Left colon (tissue), 2 donors: ENCODE measurements at regions not wholly inside any gene's neighbourhood (a gene's known extent, or its start where the extent isn't known, plus 50 kb on each side); places are given as distances from the start of the nearest gene placed in this dataset.

ENCODE experiments used
- ATAC-seq: fragments of 200-7000 bp; cut with Tn5 transposase; one replicate; pipeline ENCODE4 v1.9.1; 2020; ENCODE audit warnings: mild to moderate bottlenecking, moderate library complexity
- DNase-seq, 2 donors: peaks; one replicate each; pipeline ENCODE4 v3.0.0-alpha.2; 2020
- intact Hi-C, 2 donors: fragments of 100-400 bp; cut with DNase I in 1 of 2; cut with micrococcal nuclease in 1 of 2; formaldehyde crosslinking; loops; one replicate each; pipeline versions ENCODE4 v1.11.2 to v1.14.0; 2022; cut with DNase I, micrococcal nuclease
- donor health status: DM: no; HTN: no; CAD: no.
- donor health status: DM: yes; HTN: yes; CAD: no.

DNA sequence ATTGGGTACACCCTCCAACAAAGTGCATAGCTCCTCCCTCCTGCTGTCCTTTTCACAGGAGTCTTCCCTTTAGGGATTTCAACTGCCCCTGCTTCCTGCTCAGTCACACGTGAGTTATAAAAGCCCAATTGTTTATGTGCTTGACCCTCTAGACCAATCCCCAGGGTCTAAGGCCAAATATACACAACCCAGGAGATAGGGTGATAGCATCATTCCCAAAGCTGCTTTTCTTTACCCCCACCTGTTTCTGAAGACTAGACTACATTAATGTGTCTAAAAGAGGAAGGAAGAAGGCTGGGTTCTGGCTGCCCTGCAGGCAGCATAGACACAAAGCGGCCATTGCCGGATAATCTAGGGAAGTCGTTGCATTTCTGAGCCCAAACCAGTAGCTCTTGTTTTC is 526.7 kb upstream of the FRG1 start:
- intact Hi-C loops = no loop called here

DNA sequence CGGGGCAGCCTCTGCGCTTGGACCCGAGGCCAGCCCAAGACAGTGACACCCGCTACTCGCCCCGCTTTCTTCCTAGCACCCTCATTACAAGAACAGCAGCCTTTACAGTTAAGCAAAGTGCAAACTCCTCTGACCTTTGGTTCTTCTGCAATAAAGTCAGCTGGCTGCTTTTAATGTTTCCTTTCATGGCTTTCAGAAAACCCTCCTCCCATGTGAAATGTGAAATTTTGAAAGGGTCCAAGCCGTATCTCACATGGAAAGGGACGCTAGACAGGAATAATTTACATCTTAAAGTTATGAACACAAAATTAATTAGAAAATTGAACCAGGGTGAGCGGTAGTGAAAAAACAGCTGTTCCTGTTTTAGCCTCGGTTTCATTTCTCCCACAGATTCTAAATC is 520.1 kb upstream of the FRG1 start:
- no peak for DNase-seq
- no peak for ATAC-seq
- intact Hi-C loops = no loop called here

More for the DNA sequence above, 526.7 kb upstream of the FRG1 start:
- DNase-seq (no peak), ATAC-seq (no peak)

DNA sequence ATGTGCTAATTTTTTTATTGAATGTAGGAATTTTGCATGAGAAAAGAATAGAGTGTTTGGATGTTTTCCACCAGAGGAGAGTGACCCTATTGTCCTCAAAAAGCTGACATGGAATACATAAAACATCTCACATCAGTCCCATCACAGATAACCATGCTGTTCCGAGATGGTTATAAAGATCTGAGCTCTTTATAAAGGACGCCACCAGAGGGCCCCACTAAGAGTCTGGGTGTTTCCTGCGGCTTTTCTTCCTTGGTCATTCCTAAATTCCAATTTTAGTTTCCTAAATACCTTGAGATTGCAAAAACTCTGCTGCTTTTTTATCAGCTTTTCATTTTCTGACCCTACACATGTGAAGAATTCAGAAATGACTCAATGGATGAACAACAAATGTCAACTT is 504.5 kb upstream of the FRG1 start:
- ATAC-seq (no peak), DNase-seq (no peak)

DNA sequence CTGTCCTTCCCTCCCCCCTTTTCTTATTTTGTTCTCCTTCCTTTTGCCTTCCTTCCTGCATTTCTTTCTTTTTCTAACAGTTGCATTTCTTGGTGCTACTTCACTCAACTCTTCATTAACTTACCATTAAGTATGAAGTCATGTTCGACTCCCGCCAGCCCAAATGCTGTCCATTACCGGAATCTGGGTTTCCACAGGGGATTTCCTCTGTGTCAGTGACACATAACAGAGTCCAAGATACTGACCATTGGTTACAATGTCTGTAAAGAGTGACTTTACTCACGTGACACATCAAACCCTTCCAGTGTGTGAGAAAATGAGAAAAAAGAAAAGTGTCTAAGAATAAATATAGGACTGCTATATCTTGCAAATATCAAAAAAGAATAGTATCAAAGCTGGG is 500.0 kb upstream of the FRG1 start:
- intact Hi-C loops = no loop called here
- ATAC-seq (no peak), DNase-seq (no peak)

More for the DNA sequence above, 504.5 kb upstream of the FRG1 start:
- intact Hi-C loops = no loop called here

DNA sequence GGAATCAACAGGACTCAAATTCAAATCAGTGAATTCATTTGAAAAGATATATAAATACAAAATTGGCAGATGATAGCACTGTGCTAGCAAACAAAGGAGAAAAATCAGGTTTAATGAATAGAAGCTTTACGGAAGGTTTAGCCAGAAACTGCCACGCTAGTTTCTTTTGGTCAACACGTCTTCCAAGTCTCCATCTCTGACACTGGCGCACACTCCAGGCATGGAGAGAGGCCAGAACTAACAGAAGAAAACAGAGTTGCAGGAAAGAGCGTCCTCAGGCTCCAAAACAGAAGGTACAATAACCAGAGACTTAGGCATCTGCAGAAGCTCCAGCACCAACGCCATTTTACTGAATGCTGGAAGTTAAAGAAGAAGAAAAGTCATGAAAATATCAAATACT is 497.3 kb upstream of the FRG1 start:
- ATAC-seq (no peak), DNase-seq (no peak)
- intact Hi-C loops = no loop called here

DNA sequence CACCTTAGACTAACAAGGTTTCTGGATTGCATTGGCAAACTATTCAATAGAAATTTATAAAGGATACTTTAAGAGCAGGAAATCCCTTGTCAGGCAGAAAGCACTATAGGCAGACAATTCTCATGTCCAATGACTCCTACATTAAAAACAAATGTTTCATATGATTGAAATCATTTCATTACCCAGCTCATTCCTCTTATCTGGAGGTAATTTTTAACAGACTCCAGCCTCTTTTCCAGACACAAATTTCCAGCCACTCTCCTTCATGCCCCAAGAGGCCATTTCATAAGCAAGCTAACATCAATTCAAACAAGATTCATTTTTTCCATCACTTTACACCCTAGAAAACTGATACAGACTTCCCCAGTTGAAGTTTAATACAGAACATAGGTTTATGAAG is 495.1 kb upstream of the FRG1 start:
- intact Hi-C loops = no loop called here
- DNase-seq (no peak), ATAC-seq (no peak)

DNA sequence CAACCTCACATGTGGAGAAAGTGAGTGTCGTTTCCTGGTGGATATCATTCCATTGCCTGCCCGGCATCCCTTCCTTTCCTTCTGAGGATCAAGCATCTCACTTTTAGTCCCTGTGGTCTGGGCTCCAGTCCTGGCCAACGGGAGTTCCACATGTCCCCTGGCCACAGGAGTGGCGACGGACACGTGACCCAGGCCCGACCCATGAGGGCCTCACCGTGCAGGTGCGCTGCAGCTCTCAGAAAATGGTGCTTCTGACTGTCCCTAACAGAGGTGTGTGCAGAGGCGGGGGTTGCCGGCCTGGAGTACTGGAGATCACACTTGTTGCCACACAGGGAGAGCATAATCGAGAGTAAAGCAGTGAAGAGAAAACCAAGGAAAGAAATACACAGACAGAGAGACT is 476.9 kb upstream of the FRG1 start:
- no peak for DNase-seq
- intact Hi-C loops = no loop called here
- ATAC-seq = no peak

DNA sequence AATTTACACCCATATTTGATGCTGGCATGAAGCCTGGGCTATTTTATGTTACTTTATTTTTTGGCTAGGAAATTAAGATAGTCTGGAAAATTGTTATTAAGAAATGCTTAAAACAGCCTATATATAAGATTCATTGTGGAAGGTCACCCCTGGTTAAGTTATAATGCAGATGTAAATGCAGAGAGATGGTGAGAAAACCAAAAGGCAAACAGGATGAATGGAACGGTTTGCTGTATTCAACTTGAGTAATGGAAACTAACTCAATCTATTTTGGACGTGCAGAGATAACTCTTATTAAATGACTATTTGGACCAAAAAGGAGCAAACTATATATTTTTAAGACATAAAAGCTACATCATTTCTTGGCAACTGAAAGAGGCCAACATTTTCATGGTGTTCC is 446.3 kb upstream of the FRG1 start:
- no peak for DNase-seq
- intact Hi-C loops = no loop called here
- ATAC-seq = no peak

DNA sequence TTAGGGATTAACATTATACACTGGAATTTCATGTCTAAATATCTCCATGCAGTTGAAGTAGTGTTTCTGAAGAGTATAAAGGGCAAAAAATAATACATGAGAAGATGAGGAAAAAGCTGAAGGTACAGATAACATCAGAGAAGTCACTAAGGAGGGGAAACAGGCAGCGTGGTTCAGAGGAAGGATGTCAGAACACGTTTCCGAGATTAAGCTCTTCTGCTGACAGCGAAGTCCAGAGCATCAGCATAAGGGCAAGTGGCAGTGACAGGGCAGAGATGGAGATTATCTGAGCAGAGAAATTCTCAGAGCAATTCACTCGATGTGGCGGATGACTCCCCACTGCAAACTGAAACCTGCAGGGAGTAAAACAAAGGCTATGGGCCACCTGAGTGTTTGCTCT is 443.2 kb upstream of the FRG1 start:
- no peak for ATAC-seq
- intact Hi-C loops = no loop called here
- no peak for DNase-seq

DNA sequence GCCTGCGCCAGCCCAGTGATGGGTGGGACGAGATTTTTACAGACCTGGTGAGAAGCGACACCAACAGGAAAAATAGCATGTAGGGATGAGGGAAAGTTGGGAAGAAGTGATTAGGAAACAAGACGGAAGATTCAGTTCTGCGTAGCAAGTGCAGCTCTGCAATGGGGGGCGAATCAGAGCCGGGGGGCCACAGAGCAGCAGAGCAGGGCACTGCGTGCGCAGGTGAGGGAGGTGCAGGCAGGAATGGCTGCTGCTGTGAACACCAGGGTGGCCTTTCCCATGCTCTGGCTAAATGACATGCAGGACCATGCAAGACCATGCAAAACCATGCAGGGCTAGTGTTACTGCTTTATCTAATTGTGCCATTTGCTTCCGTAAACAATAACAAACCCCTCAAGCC is 442.7 kb upstream of the FRG1 start:
- ATAC-seq = no peak
- intact Hi-C loops = no loop called here

DNA sequence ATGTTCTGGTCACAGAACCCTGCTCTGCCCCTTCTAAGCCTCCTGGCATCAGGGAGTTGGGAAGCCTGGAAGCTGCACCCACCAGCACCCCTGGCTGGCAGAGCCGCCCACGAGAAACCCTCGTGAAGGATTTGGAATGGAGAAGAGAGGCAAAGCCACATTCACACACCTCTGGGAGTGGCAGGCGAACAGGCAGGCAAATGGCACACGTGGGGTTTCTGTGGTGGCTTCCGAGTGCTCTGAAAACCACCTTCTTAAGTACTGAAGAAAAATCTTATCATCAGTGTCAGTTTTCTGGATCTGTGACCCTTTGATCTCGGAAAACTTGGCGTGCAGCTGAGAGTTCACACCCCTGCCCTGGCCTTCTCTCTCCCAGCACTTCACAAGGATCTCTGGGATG is 442.2 kb upstream of the FRG1 start:
- DNase-seq = no peak
- ATAC-seq = no peak
- intact Hi-C loops = no loop called here

More for the DNA sequence above, 442.7 kb upstream of the FRG1 start:
- DNase-seq = no peak

DNA sequence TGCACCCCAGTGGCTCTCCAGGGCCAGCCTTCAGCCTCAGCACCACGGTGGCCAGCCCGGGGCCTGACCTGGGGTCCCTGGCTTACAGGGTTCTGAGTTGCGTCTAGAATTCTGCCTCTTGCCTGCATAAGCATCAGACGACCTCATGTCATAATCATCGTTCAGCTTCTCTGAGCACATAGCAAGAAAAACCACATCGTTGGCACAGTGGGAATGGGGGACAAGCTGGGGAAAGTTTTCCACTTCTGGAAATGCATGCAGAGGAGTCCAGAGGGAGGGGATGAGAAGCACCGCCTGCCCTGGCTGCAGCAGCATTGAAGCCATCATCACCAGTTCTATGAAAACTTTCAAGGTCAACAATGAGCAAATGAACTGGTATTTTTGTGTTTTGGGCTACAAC is 441.0 kb upstream of the FRG1 start:
- ATAC-seq (no peak), DNase-seq (no peak)
- intact Hi-C loops = no loop called here

DNA sequence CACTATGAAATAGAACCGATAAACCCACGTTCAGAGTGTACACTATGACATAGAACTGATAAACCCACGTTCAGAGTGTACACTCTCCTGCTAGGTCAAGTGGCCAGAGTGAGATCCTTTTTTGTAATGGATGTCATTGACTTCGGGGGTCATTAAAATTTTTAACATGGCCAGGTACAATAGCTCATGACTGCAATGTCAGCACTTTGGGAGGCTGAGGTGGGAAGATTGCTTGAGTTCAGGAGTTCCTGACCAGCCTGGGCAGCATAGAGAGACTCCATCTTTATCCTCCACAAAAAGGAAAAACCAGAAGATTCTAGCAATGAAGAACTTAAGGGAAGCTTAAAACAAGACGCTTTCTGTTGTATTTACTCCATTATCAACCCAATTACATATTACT is 439.7 kb upstream of the FRG1 start:
- intact Hi-C loops = no loop called here
- ATAC-seq = no peak
- no peak for DNase-seq

DNA sequence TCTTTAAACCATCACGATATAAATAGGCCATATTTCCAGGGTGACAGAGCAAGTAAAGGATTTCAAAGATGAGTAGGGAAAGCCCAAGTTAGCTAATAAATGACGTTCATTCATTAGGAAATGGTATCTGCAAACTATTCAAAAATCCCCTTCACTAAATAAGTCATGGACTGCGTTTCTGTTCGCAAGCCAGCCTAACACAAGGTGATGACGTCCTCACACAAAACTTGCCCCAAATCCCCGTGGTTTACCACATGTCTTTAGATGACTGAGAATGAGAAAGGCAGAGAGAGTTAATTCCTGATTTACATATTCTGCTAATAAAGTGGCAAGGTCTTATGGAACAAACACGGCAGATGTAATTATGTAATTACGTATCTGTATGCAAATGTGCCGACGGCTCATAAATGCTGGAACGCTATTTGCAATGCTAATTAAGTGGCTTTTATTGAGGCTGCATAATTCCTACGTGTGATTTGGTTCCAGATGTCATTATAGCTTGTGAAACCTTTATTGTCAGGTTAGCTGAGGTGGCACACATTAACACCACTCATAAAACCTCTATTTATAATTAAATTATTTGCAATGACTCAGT is 437.7 kb upstream of the FRG1 start:
- no peak for DNase-seq
- no peak for ATAC-seq
- intact Hi-C loops = no loop called here

DNA sequence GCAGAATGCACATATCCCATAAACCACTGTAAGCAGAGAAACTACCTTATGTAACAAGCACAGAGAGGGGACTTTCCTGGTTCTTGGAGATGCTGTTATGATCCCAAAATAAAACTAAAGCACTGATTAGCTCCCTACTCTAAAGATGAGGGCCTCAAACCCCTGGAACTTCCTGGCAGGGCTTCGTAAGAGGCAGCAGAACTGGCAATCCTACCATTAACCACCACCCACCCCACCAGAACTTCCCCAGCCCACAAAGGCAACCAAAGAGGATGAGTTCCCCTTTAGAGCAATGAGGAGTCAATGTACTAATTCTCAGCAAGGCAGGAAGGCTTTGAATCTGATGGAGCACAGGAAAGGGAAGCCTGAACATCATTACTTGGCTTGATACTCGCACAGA is 436.5 kb upstream of the FRG1 start:
- intact Hi-C loops = no loop called here
- ATAC-seq (no peak), DNase-seq (no peak)

DNA sequence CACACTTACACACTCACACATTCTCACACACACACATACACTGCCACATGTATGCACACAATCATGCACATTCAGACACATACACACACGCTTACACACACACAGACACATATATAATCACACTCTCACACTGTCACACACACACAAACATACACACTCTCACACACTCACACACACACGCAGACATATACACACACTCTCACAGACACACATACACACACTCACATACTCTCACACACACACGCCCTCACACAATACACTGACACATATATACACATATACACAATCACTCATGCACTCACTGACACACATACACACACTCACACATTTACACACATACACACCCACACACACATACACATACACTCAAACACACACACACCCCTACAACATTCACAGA is 435.3 kb upstream of the FRG1 start:
- no peak for DNase-seq
- no peak for ATAC-seq
- intact Hi-C loops = no loop called here

DNA sequence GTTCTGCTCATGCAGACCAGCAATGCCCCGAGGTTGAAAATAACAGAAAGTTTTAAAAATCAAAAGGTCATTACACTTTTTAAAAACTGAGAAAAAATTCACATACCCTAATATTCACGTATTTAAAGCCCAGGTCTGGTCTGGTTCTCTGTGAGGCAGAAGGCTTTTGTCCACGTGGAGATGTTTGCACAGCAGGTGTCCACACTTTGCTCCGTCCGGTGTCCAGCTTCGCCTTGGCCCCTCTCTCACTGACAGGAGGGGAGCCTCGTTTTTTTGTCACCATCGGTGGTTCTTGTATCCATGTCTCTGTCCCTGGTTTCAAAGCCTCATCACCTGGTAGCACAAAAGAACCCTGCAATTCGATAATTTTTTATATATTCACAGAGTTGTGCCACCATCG is 434.6 kb upstream of the FRG1 start:
- no peak for DNase-seq
- ATAC-seq = no peak

DNA sequence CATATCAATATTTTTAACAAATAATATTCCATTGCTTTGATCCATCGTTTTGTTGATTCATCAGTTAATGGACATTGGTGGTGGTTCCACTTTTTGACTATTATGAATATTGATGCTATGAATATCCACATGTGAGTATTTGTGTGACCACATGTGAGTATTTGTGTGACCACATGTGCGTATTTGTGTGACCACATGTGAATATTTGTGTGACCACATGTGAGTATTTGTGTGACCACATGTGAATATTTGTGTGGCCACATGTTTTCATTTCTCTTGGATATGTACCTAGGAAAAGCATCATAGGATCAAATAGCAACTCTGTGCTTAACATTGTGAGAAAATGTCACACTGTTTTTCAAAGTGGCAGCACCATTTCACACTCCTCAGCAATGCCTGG is 433.6 kb upstream of the FRG1 start:
- DNase-seq = no peak
- intact Hi-C loops = no loop called here
- ATAC-seq = no peak

More for the DNA sequence above, 434.6 kb upstream of the FRG1 start:
- intact Hi-C loops = no loop called here

DNA sequence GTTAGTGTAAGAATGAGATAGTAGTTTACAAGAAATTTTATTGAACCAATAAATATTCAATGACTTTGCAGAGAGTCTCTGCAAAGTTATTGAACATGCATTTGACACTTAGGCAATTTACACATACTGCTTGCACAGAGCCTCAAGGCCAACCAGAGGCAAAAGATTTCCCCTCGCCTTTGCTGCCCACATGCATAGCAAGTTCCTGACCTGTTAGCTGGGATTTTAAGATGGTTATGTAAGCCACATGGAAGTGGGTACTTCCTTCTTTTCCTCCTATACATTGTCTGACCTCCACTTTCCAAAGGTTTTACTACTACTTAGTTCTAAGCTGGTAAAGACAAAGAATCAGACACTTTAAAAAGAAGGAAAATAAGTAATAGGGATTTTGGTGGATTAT is 430.1 kb upstream of the FRG1 start:
- intact Hi-C loops = no loop called here
- ATAC-seq (no peak), DNase-seq (no peak)

DNA sequence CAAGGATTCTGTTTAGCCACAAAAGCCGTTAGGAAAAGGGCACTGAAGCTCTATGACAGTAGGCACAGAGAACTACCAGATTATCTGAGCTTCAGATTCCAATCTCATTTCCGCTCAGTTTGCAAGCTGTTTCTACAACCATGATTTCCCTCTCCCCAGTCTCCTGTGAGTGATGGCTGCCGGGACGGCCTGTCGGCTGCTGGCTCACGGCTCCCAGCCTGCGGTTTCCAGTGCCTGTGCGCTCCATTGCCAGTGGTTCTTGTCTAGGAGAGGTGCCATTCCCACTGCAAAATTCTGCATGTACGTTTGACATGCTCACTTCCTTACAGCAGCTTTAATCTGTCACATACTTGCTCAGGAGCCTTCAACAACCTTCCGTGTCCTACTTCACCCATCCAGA is 429.1 kb upstream of the FRG1 start:
- no peak for DNase-seq
- intact Hi-C loops = no loop called here
- ATAC-seq = no peak

DNA sequence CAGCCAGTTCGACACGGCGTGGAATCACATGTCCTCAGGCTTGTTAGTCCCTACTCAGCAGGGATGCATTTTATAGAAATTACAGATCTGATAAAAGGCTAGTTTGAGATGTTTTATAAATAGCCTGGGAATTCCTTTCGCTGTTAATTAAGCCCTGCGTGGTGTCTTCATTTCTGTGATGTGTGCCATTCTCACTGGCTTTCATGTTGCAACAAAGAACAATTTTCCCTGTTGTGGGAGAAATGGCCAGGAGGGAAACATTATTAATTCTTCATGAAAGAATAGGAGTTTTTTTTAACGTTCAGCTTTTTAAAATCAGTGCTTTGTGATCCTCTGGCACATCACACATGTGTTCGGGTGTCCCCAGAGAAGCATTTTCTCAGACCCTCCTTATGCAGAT is 427.3 kb upstream of the FRG1 start:
- ATAC-seq (no peak), DNase-seq (no peak)
- intact Hi-C loops = no loop called here

DNA sequence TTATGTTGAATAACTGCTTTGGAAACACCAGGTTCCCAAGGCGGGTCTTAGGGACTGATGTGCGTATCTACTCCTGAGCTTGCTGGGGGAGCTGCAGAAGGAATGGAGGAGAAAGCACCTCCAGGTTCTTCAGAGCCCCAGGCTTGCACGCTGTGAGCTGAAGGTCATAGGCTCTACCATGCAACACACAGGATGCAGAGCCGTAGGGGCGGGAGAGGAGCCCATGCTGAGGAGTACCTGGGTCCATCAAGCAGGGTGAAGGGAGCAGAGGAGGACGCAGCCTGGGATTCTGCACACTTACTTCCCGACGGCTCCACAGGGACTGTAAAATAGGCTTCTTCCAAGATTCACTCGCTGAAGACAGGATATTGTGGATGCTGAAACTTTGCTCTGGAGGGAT is 426.5 kb upstream of the FRG1 start:
- ATAC-seq (no peak), DNase-seq (no peak)
- intact Hi-C loops = no loop called here
